ENCODE measurements at regions not wholly inside any gene's neighbourhood (a gene's known extent, or its start where the extent isn't known, plus 50 kb on each side); places are given as distances from the start of the nearest gene placed in this dataset.

- H3K36me3 ChIP-seq (ENCODE audit: insufficient read depth, low read length, poor library complexity, severe bottlenecking) = no peaks in the 10 kb centered on the region
- no peaks in the 10 kb centered on the region for H3K27me3 ChIP-seq (replicated peaks; ENCODE audit: insufficient read depth, low read depth, low read length, poor library complexity)
- H3K9me3 ChIP-seq (ENCODE audit: low read depth, low read length, poor library complexity, severe bottlenecking) = no peaks in the 10 kb centered on the region
- no TSS peak for BruUV-seq (replicated peaks)
- no peak overlapping the region for H3K4me3 ChIP-seq (ENCODE audit: low read depth, low read length, poor library complexity, severe bottlenecking)
- no peak for TF ChIP-seq CTCF (conservative IDR thresholded peaks at IDR 0.05; ENCODE audit: low read depth, low read length)
- no peak for TF ChIP-seq EZH2 (IDR thresholded peaks at IDR 0.05; ENCODE audit: borderline replicate concordance, low read depth, low read length, poor library complexity, severe bottlenecking)
- intact Hi-C loops (cut with micrococcal nuclease; ENCODE audit: unreplicated experiment) = no loop called here
- ChIA-PET CTCF (no interaction called here), POLR2A (ENCODE audit: low non-redundant PET) (no interaction called here)
- no peak for DNase-seq (ENCODE audit: low spot score)
- H3K27ac ChIP-seq (ENCODE audit: low read depth, low read length, poor library complexity, severe bottlenecking) = no peak overlapping the region
- H3K4me1 ChIP-seq (ENCODE audit: insufficient read depth, low read length, poor library complexity, severe bottlenecking) = no peaks in the 10 kb centered on the region
Observed at GRCh38 chr2:146807568-146808168, 1037.2 kb upstream of the ACVR2A start.

GRCh38 chr2:146806364-146807005, 1038.3 kb upstream of the ACVR2A start:
- BruUV-seq (replicated peaks) = no TSS peak
- DNase-seq (ENCODE audit: low spot score) = no peak
- intact Hi-C loops (cut with micrococcal nuclease; ENCODE audit: unreplicated experiment) = no loop called here
- CTCF ChIA-PET = no interaction called here
- Histone ChIP-seq H3K36me3 (ENCODE audit: insufficient read depth, low read length, poor library complexity, severe bottlenecking) (no peaks in the 10 kb centered on the region), H3K4me1 (ENCODE audit: insufficient read depth, low read length, poor library complexity, severe bottlenecking) (no peaks in the 10 kb centered on the region), H3K27ac (ENCODE audit: low read depth, low read length, poor library complexity, severe bottlenecking) (no peak overlapping the region), H3K4me3 (ENCODE audit: low read depth, low read length, poor library complexity, severe bottlenecking) (no peak overlapping the region), H3K9me3 (ENCODE audit: low read depth, low read length, poor library complexity, severe bottlenecking) (no peaks in the 10 kb centered on the region), H3K27me3 (replicated peaks; ENCODE audit: insufficient read depth, low read depth, low read length, poor library complexity) (no peaks in the 10 kb centered on the region)
- TF ChIP-seq CTCF (conservative IDR thresholded peaks at IDR 0.05; ENCODE audit: low read depth, low read length) (no peak), EZH2 (IDR thresholded peaks at IDR 0.05; ENCODE audit: borderline replicate concordance, low read depth, low read length, poor library complexity, severe bottlenecking) (no peak)
- POLR2A ChIA-PET (ENCODE audit: low non-redundant PET) = no interaction called here

- ChIA-PET CTCF (no interaction called here), POLR2A (ENCODE audit: low non-redundant PET) (no interaction called here)
- no peaks in the 10 kb centered on the region for H3K9me3 ChIP-seq (ENCODE audit: low read depth, low read length, poor library complexity, severe bottlenecking)
- no peak overlapping the region for H3K4me3 ChIP-seq (ENCODE audit: low read depth, low read length, poor library complexity, severe bottlenecking)
- H3K4me1 ChIP-seq (ENCODE audit: insufficient read depth, low read length, poor library complexity, severe bottlenecking) = peaks cover 5% of the 10 kb centered on the region
- intact Hi-C loops (cut with micrococcal nuclease; ENCODE audit: unreplicated experiment) = no loop called here
- no peaks in the 10 kb centered on the region for H3K36me3 ChIP-seq (ENCODE audit: insufficient read depth, low read length, poor library complexity, severe bottlenecking)
- BruUV-seq (replicated peaks) = no TSS peak
- H3K27ac ChIP-seq (ENCODE audit: low read depth, low read length, poor library complexity, severe bottlenecking) = no peak overlapping the region
- no peak for DNase-seq (ENCODE audit: low spot score)
- TF ChIP-seq EZH2 (IDR thresholded peaks at IDR 0.05; ENCODE audit: borderline replicate concordance, low read depth, low read length, poor library complexity, severe bottlenecking) = no peak
- no peak for TF ChIP-seq CTCF (conservative IDR thresholded peaks at IDR 0.05; ENCODE audit: low read depth, low read length)
- H3K27me3 ChIP-seq (replicated peaks; ENCODE audit: insufficient read depth, low read depth, low read length, poor library complexity) = no peaks in the 10 kb centered on the region
Observed at GRCh38 chr2:146804288-146804687, 1040.5 kb upstream of the ACVR2A start.
